AG04449 (cell line): ENCODE measurements at regions not wholly inside any gene's neighbourhood (a gene's known extent, or its start where the extent isn't known, plus 50 kb on each side); places are given as distances from the start of the nearest gene placed in this dataset.

Experiments
- CTCF ChIA-PET: fragments of 350-600 bp; formaldehyde crosslinking; extraction: SDS; loops from one replicate; lab custom pipeline; 2021; ENCODE audit warnings: antibody characterized with exemption; lab: Yijun Ruan, JAX
- POLR2A ChIA-PET: fragments of 400-600, 350-600 bp; formaldehyde crosslinking; extraction: SDS; loops from one replicate; lab custom pipeline; 2020; ENCODE audit warnings: antibody characterized with exemption, inconsistent platforms; lab: Yijun Ruan, JAX
- DNase-seq: peaks from one replicate; pipeline ENCODE4 v3.0.0-alpha.2; 2010; ENCODE audit warnings: low read depth, low spot score
- H3K4me3 ChIP-seq: 2 replicates; pipeline ENCODE4 v1.5.1; 2011; ENCODE audit warnings: low read depth, mild to moderate bottlenecking, control low read depth, low read length
- TF ChIP-seq, protein P1 (sequence below): IDR thresholded peaks from one replicate; pipeline ENCODE4 v1.5.1; 2011; ENCODE audit warnings: mild to moderate bottlenecking, moderate library complexity, low read length, control low read depth, inconsistent platforms; ENCODE audit not compliant: insufficient read depth; ENCODE audit errors: missing control alignments

- CTCF ChIA-PET = no interaction called here
- no peak overlapping the region for H3K4me3 ChIP-seq
- no peak for DNase-seq
- POLR2A ChIA-PET = no interaction called here
- TF ChIP-seq, protein P1, sequence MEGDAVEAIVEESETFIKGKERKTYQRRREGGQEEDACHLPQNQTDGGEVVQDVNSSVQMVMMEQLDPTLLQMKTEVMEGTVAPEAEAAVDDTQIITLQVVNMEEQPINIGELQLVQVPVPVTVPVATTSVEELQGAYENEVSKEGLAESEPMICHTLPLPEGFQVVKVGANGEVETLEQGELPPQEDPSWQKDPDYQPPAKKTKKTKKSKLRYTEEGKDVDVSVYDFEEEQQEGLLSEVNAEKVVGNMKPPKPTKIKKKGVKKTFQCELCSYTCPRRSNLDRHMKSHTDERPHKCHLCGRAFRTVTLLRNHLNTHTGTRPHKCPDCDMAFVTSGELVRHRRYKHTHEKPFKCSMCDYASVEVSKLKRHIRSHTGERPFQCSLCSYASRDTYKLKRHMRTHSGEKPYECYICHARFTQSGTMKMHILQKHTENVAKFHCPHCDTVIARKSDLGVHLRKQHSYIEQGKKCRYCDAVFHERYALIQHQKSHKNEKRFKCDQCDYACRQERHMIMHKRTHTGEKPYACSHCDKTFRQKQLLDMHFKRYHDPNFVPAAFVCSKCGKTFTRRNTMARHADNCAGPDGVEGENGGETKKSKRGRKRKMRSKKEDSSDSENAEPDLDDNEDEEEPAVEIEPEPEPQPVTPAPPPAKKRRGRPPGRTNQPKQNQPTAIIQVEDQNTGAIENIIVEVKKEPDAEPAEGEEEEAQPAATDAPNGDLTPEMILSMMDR = no peak
These were observed 1428.1 kb downstream of the C4orf33 start for GRCh38 chr4:130524057-130524456.

- CTCF ChIA-PET = no interaction called here
- H3K4me3 ChIP-seq = no peak overlapping the region
- POLR2A ChIA-PET = no interaction called here
- TF ChIP-seq, protein P1 = no peak
- DNase-seq = no peak
These were observed 1434.6 kb downstream of the C4orf33 start for GRCh38 chr4:130530505-130530904.

DNA sequence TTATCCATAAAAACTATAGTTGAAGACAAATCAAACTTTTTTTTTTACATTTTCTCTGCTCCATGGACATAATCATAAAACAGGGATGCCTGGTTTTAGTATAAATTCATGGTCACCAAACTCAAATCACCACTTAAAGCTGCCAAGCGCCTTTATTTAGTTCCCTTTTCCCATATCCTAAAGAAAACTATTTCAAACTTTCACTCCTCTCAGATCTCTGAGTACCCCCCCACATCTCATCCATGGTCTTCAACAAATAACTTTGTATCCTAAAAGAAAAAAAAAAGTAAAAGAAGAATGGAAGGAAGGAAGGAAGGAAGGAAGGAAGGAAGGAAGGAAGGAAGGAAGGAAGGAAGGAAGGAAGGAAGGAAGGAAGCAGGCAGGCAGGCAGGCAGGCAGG lies 1438.7 kb downstream of the C4orf33 start:
- TF ChIP-seq, protein P1 = no peak
- ChIA-PET CTCF (no interaction called here), POLR2A (no interaction called here)
- no peak for DNase-seq
- no peak overlapping the region for H3K4me3 ChIP-seq

DNA sequence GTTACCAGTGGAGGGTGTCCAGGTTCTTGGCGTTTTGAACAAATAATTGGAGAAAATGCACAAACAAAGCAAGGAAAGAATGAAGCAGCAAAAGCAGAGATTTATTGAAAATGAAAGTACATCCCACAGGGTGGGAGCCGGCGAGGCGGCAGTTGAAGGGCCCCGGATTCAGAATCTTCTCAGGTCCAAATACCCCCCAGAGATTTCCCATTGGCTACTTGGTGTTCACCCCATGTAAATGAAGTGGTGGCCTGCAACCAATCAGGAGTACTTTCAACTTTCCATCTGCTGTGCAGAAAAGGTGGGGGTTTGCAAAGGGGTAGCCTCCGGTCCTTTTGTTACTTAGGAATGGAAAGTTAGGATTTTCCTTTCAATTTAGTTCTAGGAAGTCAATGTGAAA lies 1447.0 kb downstream of the C4orf33 start:
- ChIA-PET CTCF (no interaction called here), POLR2A (no interaction called here)
- H3K4me3 ChIP-seq = no peak overlapping the region
- TF ChIP-seq, protein P1 = no peak
- no peak for DNase-seq

GRCh38 chr4:130545171-130545570 lies 1449.2 kb downstream of the C4orf33 start:
- no peak for DNase-seq
- CTCF ChIA-PET = no interaction called here
- POLR2A ChIA-PET = no interaction called here
- H3K4me3 ChIP-seq = no peak overlapping the region
- TF ChIP-seq, protein P1 = no peak

- POLR2A ChIA-PET = no interaction called here
- TF ChIP-seq, protein P1 = no peak
- no peak overlapping the region for H3K4me3 ChIP-seq
- CTCF ChIA-PET = no interaction called here
- no peak for DNase-seq
These were observed 1449.6 kb downstream of the C4orf33 start for GRCh38 chr4:130545596-130545995.
